ENCODE measurements at regions not wholly inside any gene's neighbourhood (a gene's known extent, or its start where the extent isn't known, plus 50 kb on each side); places are given as distances from the start of the nearest gene placed in this dataset.

GRCh38 chr9:11149065-11149464, 536.3 kb upstream of the PTPRD start:
- TF ChIP-seq EZH2 (IDR thresholded peaks at IDR 0.05; ENCODE audit: insufficient read depth, poor library complexity, severe bottlenecking) (no peak), EZH2phosphoT487 (IDR thresholded peaks at IDR 0.05; ENCODE audit: insufficient read depth, low read depth) (no peak)

All from GM23248 (cell line).